ENCODE measurements at regions not wholly inside any gene's neighbourhood (a gene's known extent, or its start where the extent isn't known, plus 50 kb on each side); places are given as distances from the start of the nearest gene placed in this dataset.

- no peaks in the 10 kb centered on the region for H3K4me1 ChIP-seq (ENCODE audit: control insufficient read depth in 2 of 2, insufficient read depth in 2 of 2, low read length in 2 of 2)
- no peak overlapping the region for H3K27ac ChIP-seq (ENCODE audit: low read depth in 2 of 2, low read length in 2 of 2)
- H3K9me3 ChIP-seq (ENCODE audit: control insufficient read depth in 2 of 2, low read length in 2 of 2), result no peaks in the 10 kb centered on the region
- no peaks in the 10 kb centered on the region for H3K27me3 ChIP-seq (ENCODE audit: control insufficient read depth in 2 of 2, insufficient read depth in 2 of 2, low read length in 2 of 2)
- H3K36me3 ChIP-seq (ENCODE audit: control insufficient read depth in 2 of 2, insufficient read depth in 2 of 2, low read length in 2 of 2), result no peaks in the 10 kb centered on the region
- no peak overlapping the region for H3K4me3 ChIP-seq (ENCODE audit: low read length in 2 of 2)
- no peak overlapping the region for H3K9ac ChIP-seq (ENCODE audit: low read depth in 1 of 2, low read length in 2 of 2)
These were observed 622.9 kb upstream of the ADGRL4 start for GRCh38 chr1:79629414-79629813.

GRCh38 chr1:79617777-79618176 is 611.2 kb upstream of the ADGRL4 start:
- H3K9ac ChIP-seq (ENCODE audit: low read depth in 1 of 2, low read length in 2 of 2), result no peak overlapping the region
- H3K36me3 ChIP-seq (ENCODE audit: control insufficient read depth in 2 of 2, insufficient read depth in 2 of 2, low read length in 2 of 2), result no peaks in the 10 kb centered on the region
- H3K27me3 ChIP-seq (ENCODE audit: control insufficient read depth in 2 of 2, insufficient read depth in 2 of 2, low read length in 2 of 2), result no peaks in the 10 kb centered on the region
- H3K9me3 ChIP-seq (ENCODE audit: control insufficient read depth in 2 of 2, low read length in 2 of 2), result no peaks in the 10 kb centered on the region
- H3K27ac ChIP-seq (ENCODE audit: low read depth in 2 of 2, low read length in 2 of 2), result no peak overlapping the region
- no peak overlapping the region for H3K4me3 ChIP-seq (ENCODE audit: low read length in 2 of 2)
- H3K4me1 ChIP-seq (ENCODE audit: control insufficient read depth in 2 of 2, insufficient read depth in 2 of 2, low read length in 2 of 2), result no peaks in the 10 kb centered on the region

- Histone ChIP-seq H3K4me1 (ENCODE audit: control insufficient read depth in 2 of 2, insufficient read depth in 2 of 2, low read length in 2 of 2) (no peaks in the 10 kb centered on the region), H3K36me3 (ENCODE audit: control insufficient read depth in 2 of 2, insufficient read depth in 2 of 2, low read length in 2 of 2) (no peaks in the 10 kb centered on the region), H3K9me3 (ENCODE audit: control insufficient read depth in 2 of 2, low read length in 2 of 2) (no peaks in the 10 kb centered on the region), H3K9ac (ENCODE audit: low read depth in 1 of 2, low read length in 2 of 2) (no peak overlapping the region), H3K27ac (ENCODE audit: low read depth in 2 of 2, low read length in 2 of 2) (no peak overlapping the region), H3K4me3 (ENCODE audit: low read length in 2 of 2) (no peak overlapping the region), H3K27me3 (ENCODE audit: control insufficient read depth in 2 of 2, insufficient read depth in 2 of 2, low read length in 2 of 2) (no peaks in the 10 kb centered on the region)
These were observed 608.2 kb upstream of the ADGRL4 start for GRCh38 chr1:79614762-79615161.

GRCh38 chr1:79614106-79614505 is 607.6 kb upstream of the ADGRL4 start:
- no peaks in the 10 kb centered on the region for H3K9me3 ChIP-seq (ENCODE audit: control insufficient read depth in 2 of 2, low read length in 2 of 2)
- H3K27ac ChIP-seq (ENCODE audit: low read depth in 2 of 2, low read length in 2 of 2), result no peak overlapping the region
- no peaks in the 10 kb centered on the region for H3K4me1 ChIP-seq (ENCODE audit: control insufficient read depth in 2 of 2, insufficient read depth in 2 of 2, low read length in 2 of 2)
- H3K27me3 ChIP-seq (ENCODE audit: control insufficient read depth in 2 of 2, insufficient read depth in 2 of 2, low read length in 2 of 2), result no peaks in the 10 kb centered on the region
- H3K36me3 ChIP-seq (ENCODE audit: control insufficient read depth in 2 of 2, insufficient read depth in 2 of 2, low read length in 2 of 2), result no peaks in the 10 kb centered on the region
- no peak overlapping the region for H3K9ac ChIP-seq (ENCODE audit: low read depth in 1 of 2, low read length in 2 of 2)
- H3K4me3 ChIP-seq (ENCODE audit: low read length in 2 of 2), result no peak overlapping the region

- H3K27ac ChIP-seq (ENCODE audit: low read depth in 2 of 2, low read length in 2 of 2), result no peak overlapping the region
- H3K4me3 ChIP-seq (ENCODE audit: low read length in 2 of 2), result no peak overlapping the region
- H3K9ac ChIP-seq (ENCODE audit: low read depth in 1 of 2, low read length in 2 of 2), result no peak overlapping the region
- no peaks in the 10 kb centered on the region for H3K27me3 ChIP-seq (ENCODE audit: control insufficient read depth in 2 of 2, insufficient read depth in 2 of 2, low read length in 2 of 2)
- no peaks in the 10 kb centered on the region for H3K36me3 ChIP-seq (ENCODE audit: control insufficient read depth in 2 of 2, insufficient read depth in 2 of 2, low read length in 2 of 2)
- H3K9me3 ChIP-seq (ENCODE audit: control insufficient read depth in 2 of 2, low read length in 2 of 2), result no peaks in the 10 kb centered on the region
- no peaks in the 10 kb centered on the region for H3K4me1 ChIP-seq (ENCODE audit: control insufficient read depth in 2 of 2, insufficient read depth in 2 of 2, low read length in 2 of 2)
These were observed 606.5 kb upstream of the ADGRL4 start for GRCh38 chr1:79613046-79613445.

GRCh38 chr1:79604490-79605198 is 598.1 kb upstream of the ADGRL4 start:
- Histone ChIP-seq H3K4me1 (ENCODE audit: control insufficient read depth in 2 of 2, insufficient read depth in 2 of 2, low read length in 2 of 2) (no peaks in the 10 kb centered on the region), H3K27ac (ENCODE audit: low read depth in 2 of 2, low read length in 2 of 2) (no peak overlapping the region), H3K4me3 (ENCODE audit: low read length in 2 of 2) (no peak overlapping the region), H3K9ac (ENCODE audit: low read depth in 1 of 2, low read length in 2 of 2) (no peak overlapping the region), H3K27me3 (ENCODE audit: control insufficient read depth in 2 of 2, insufficient read depth in 2 of 2, low read length in 2 of 2) (no peaks in the 10 kb centered on the region), H3K9me3 (ENCODE audit: control insufficient read depth in 2 of 2, low read length in 2 of 2) (no peaks in the 10 kb centered on the region), H3K36me3 (ENCODE audit: control insufficient read depth in 2 of 2, insufficient read depth in 2 of 2, low read length in 2 of 2) (no peaks in the 10 kb centered on the region)

- Histone ChIP-seq H3K27me3 (ENCODE audit: control insufficient read depth in 2 of 2, insufficient read depth in 2 of 2, low read length in 2 of 2) (no peaks in the 10 kb centered on the region), H3K27ac (ENCODE audit: low read depth in 2 of 2, low read length in 2 of 2) (no peak overlapping the region), H3K9ac (ENCODE audit: low read depth in 1 of 2, low read length in 2 of 2) (no peak overlapping the region), H3K36me3 (ENCODE audit: control insufficient read depth in 2 of 2, insufficient read depth in 2 of 2, low read length in 2 of 2) (no peaks in the 10 kb centered on the region), H3K4me3 (ENCODE audit: low read length in 2 of 2) (no peak overlapping the region), H3K4me1 (ENCODE audit: control insufficient read depth in 2 of 2, insufficient read depth in 2 of 2, low read length in 2 of 2) (no peaks in the 10 kb centered on the region), H3K9me3 (ENCODE audit: control insufficient read depth in 2 of 2, low read length in 2 of 2) (no peaks in the 10 kb centered on the region)
These were observed 597.3 kb upstream of the ADGRL4 start for GRCh38 chr1:79603843-79604242.

GRCh38 chr1:79599257-79599656 is 592.7 kb upstream of the ADGRL4 start:
- Histone ChIP-seq H3K9me3 (ENCODE audit: control insufficient read depth in 2 of 2, low read length in 2 of 2) (no peaks in the 10 kb centered on the region), H3K4me1 (ENCODE audit: control insufficient read depth in 2 of 2, insufficient read depth in 2 of 2, low read length in 2 of 2) (no peaks in the 10 kb centered on the region), H3K4me3 (ENCODE audit: low read length in 2 of 2) (no peak overlapping the region), H3K27ac (ENCODE audit: low read depth in 2 of 2, low read length in 2 of 2) (no peak overlapping the region), H3K36me3 (ENCODE audit: control insufficient read depth in 2 of 2, insufficient read depth in 2 of 2, low read length in 2 of 2) (no peaks in the 10 kb centered on the region), H3K27me3 (ENCODE audit: control insufficient read depth in 2 of 2, insufficient read depth in 2 of 2, low read length in 2 of 2) (no peaks in the 10 kb centered on the region), H3K9ac (ENCODE audit: low read depth in 1 of 2, low read length in 2 of 2) (no peak overlapping the region)

- H3K4me1 ChIP-seq (ENCODE audit: control insufficient read depth in 2 of 2, insufficient read depth in 2 of 2, low read length in 2 of 2), result no peaks in the 10 kb centered on the region
These were observed 589.4 kb upstream of the ADGRL4 start for GRCh38 chr1:79595931-79596330.

GRCh38 chr1:79594121-79594698 is 587.7 kb upstream of the ADGRL4 start:
- H3K9ac ChIP-seq (ENCODE audit: low read depth in 1 of 2, low read length in 2 of 2), result no peak overlapping the region
- H3K27me3 ChIP-seq (ENCODE audit: control insufficient read depth in 2 of 2, insufficient read depth in 2 of 2, low read length in 2 of 2), result no peaks in the 10 kb centered on the region
- no peaks in the 10 kb centered on the region for H3K4me1 ChIP-seq (ENCODE audit: control insufficient read depth in 2 of 2, insufficient read depth in 2 of 2, low read length in 2 of 2)
- no peaks in the 10 kb centered on the region for H3K36me3 ChIP-seq (ENCODE audit: control insufficient read depth in 2 of 2, insufficient read depth in 2 of 2, low read length in 2 of 2)
- no peaks in the 10 kb centered on the region for H3K9me3 ChIP-seq (ENCODE audit: control insufficient read depth in 2 of 2, low read length in 2 of 2)
- H3K4me3 ChIP-seq (ENCODE audit: low read length in 2 of 2), result no peak overlapping the region
- no peak overlapping the region for H3K27ac ChIP-seq (ENCODE audit: low read depth in 2 of 2, low read length in 2 of 2)

More at GRCh38 chr1:79595931-79596330, 589.4 kb upstream of the ADGRL4 start:
- Histone ChIP-seq H3K9ac (ENCODE audit: low read depth in 1 of 2, low read length in 2 of 2) (no peak overlapping the region), H3K36me3 (ENCODE audit: control insufficient read depth in 2 of 2, insufficient read depth in 2 of 2, low read length in 2 of 2) (no peaks in the 10 kb centered on the region), H3K27ac (ENCODE audit: low read depth in 2 of 2, low read length in 2 of 2) (no peak overlapping the region), H3K27me3 (ENCODE audit: control insufficient read depth in 2 of 2, insufficient read depth in 2 of 2, low read length in 2 of 2) (no peaks in the 10 kb centered on the region), H3K4me3 (ENCODE audit: low read length in 2 of 2) (no peak overlapping the region), H3K9me3 (ENCODE audit: control insufficient read depth in 2 of 2, low read length in 2 of 2) (no peaks in the 10 kb centered on the region)
